Keratinocyte (primary cell): ENCODE measurements at regions not wholly inside any gene's neighbourhood (a gene's known extent, or its start where the extent isn't known, plus 50 kb on each side); places are given as distances from the start of the nearest gene placed in this dataset.
A peak's percentile ranks its signal among the peaks of the same experiment; 100 is the strongest.

Source experiments
- DNase-seq: peaks from one replicate; pipeline ENCODE4 v3.0.0-alpha.2; 2011; ENCODE audit warnings: low read depth, missing footprints, low spot score
- FAIRE-seq: peaks from 2 replicates; lab custom pipeline; 2011; peaks lifted over from hg19 to GRCh38; lab: Jason Lieb, UNC
- H2AFZ ChIP-seq: 2 replicates; pipeline ENCODE4 v1.6.0; 2012; ENCODE audit warnings: low read length, control low read depth, inconsistent platforms; ENCODE audit not compliant: control insufficient read depth
- H3K27ac ChIP-seq: 2 replicates; pipeline ENCODE4 v1.5.1; 2011; ENCODE audit warnings: low read length; ENCODE audit not compliant: control insufficient read depth, insufficient read depth
- H3K27me3 ChIP-seq: 3 replicates; pipeline ENCODE4 v1.6.0; 2011; ENCODE audit warnings: low read length; ENCODE audit not compliant: control insufficient read depth, insufficient read depth; ENCODE audit errors: extremely low read depth
- H3K36me3 ChIP-seq, 2 experiments: 2 replicates in 1 of 2; 3 replicates in 1 of 2; pipeline ENCODE4 v1.5.1; 2011; ENCODE audit warnings: low read length in 2 of 2, mild to moderate bottlenecking in 1 of 2; ENCODE audit not compliant: control insufficient read depth in 2 of 2, insufficient read depth in 2 of 2; ENCODE audit errors: extremely low read depth in 1 of 2
- H3K4me1 ChIP-seq: 3 replicates; pipeline ENCODE4 v1.5.1; 2011; ENCODE audit warnings: low read length; ENCODE audit not compliant: control insufficient read depth, insufficient read depth; ENCODE audit errors: extremely low read depth
- H3K4me2 ChIP-seq: 3 replicates; pipeline ENCODE4 v1.6.0; 2011; ENCODE audit warnings: low read depth, low read length; ENCODE audit not compliant: control insufficient read depth, insufficient read depth; ENCODE audit errors: extremely low read depth
- H3K4me3 ChIP-seq, 3 experiments: fragments of 200-600 bp in 1 of 3; sonication (generic) in 1 of 3; 2 replicates in 2 of 3; 3 replicates in 1 of 3; pipeline ENCODE4 v1.5.1; 2011 to 2016; ENCODE audit warnings: low read length in 3 of 3, mild to moderate bottlenecking in 3 of 3, control low read depth in 2 of 3, inconsistent platforms in 1 of 3, low read depth in 1 of 3, mixed read lengths in 1 of 3, mixed run types in 1 of 3, moderate library complexity in 1 of 3; ENCODE audit not compliant: control insufficient read depth in 2 of 3, insufficient read depth in 2 of 3; ENCODE audit errors: extremely low read depth in 1 of 3
- H3K79me2 ChIP-seq: 2 replicates; pipeline ENCODE4 v1.6.0; 2012; ENCODE audit warnings: low read length; ENCODE audit not compliant: control insufficient read depth, insufficient read depth
- H3K9ac ChIP-seq: 3 replicates; pipeline ENCODE4 v1.6.0; 2011; ENCODE audit warnings: low read length; ENCODE audit not compliant: control insufficient read depth, insufficient read depth; ENCODE audit errors: extremely low read depth
- H3K9me1 ChIP-seq: 3 replicates; pipeline ENCODE4 v1.6.0; 2011; ENCODE audit warnings: low read length; ENCODE audit not compliant: control insufficient read depth, insufficient read depth; ENCODE audit errors: extremely low read depth
- H3K9me3 ChIP-seq: 2 replicates; pipeline ENCODE4 v1.5.1; 2012; ENCODE audit warnings: low read depth, low read length; ENCODE audit not compliant: control insufficient read depth
- H4K20me1 ChIP-seq: 3 replicates; pipeline ENCODE4 v1.6.0; 2011; ENCODE audit warnings: low read length; ENCODE audit not compliant: control insufficient read depth, insufficient read depth; ENCODE audit errors: extremely low read depth
- CTCF ChIP-seq, 3 experiments: IDR thresholded peaks in 1 of 3; conservative IDR thresholded peaks in 1 of 3; optimal IDR thresholded peaks in 1 of 3; 2 replicates in 2 of 3; 3 replicates in 1 of 3; pipeline versions ENCODE3 to v1.5.1; 2011; ENCODE audit warnings: low read length in 3 of 3, mild to moderate bottlenecking in 3 of 3, moderate library complexity in 2 of 3, control low read depth in 1 of 3, inconsistent platforms in 1 of 3; ENCODE audit not compliant: insufficient read depth in 2 of 3; ENCODE audit errors: extremely low read depth in 1 of 3
- EZH2 ChIP-seq: IDR thresholded peaks from one replicate; pipeline ENCODE4 v1.6.1; 2012; ENCODE audit warnings: inconsistent platforms, mild to moderate bottlenecking, low read length, moderate library complexity
- dilution Hi-C: fragments of 300-500 bp; cut with MboI; formaldehyde crosslinking; loops from one replicate; pipeline ENCODE4 v1.7.0; 2020; ENCODE audit warnings: low sequenced_read_pairs; ENCODE audit not compliant: extremely low pct_ligation_motif_present

DNA sequence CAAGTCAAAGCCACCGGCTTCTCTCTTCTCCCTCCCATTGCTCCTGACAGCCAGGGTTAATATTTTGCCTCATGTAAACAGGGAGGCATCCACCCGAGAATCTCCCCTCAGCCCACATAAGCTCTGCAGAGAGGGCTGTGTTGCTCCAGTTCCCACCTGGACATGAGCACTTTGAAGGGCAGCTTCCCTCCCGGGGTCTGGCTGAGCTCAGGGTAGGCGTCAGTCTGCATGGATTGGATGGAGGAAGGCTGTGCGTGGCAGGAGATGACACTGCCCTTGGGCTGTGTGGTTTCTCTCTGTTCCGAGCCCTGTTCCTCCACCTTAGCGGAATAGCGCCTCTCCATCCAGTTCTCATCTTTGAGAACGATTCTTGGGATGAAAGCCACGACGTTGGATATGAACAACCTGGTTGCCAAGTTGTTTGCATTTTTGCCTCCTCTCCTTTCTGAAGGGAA, 53.7 kb upstream of the ETS2 start:
- no peaks in the 10 kb centered on the region for H3K36me3 ChIP-seq
- no peak overlapping the region for H3K27ac ChIP-seq
- no peak overlapping the region for H3K9ac ChIP-seq
- no peak for FAIRE-seq
- H4K20me1 ChIP-seq: no peaks in the 10 kb centered on the region
- no peaks in the 10 kb centered on the region for H3K27me3 ChIP-seq
- no peaks in the 10 kb centered on the region for H3K79me2 ChIP-seq
- H3K4me2 ChIP-seq: no peak overlapping the region
- H3K4me1 ChIP-seq: peaks cover 30% of the 10 kb centered on the region
- DNase-seq: no peak
- no peak overlapping the region for H2AFZ ChIP-seq
- dilution Hi-C loops: no loop called here
- no peaks in the 10 kb centered on the region for H3K9me3 ChIP-seq
- H3K4me3 ChIP-seq: no peak overlapping the region
- H3K9me1 ChIP-seq: no peaks in the 10 kb centered on the region
- no peak for TF ChIP-seq EZH2
- TF ChIP-seq CTCF (optimal IDR thresholded peaks at IDR 0.05 in 1 of 3, IDR thresholded peaks at IDR 0.05 in 1 of 3, conservative IDR thresholded peaks at IDR 0.05 in 1 of 3; ENCODE audit: extremely low read depth in 1 of 3, insufficient read depth in 2 of 3, low read length in 3 of 3): no peak

DNA sequence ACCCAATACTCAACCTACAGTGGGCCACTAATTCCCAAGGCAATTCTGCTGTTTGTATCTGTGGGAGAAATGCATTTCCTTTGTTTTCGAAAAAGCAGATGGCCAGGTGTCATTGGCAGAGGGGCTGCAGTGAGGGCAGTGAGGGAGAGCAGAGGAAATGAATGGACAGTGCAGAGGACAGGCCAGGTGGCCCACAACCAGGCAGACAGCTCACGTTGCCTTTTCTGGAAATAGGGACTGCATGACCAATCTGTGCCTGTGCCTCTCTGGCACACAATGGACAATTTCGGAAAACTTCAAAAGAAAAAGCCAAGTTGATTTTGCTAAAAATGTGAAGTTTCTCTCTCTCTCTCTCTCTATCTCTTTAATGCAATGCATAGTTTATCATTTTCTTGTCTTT, 52.6 kb upstream of the ETS2 start:
- Histone ChIP-seq H3K4me1 (peaks cover 40% of the 10 kb centered on the region), H3K79me2 (no peaks in the 10 kb centered on the region), H3K9me1 (no peaks in the 10 kb centered on the region), H3K4me3 (no peak overlapping the region), H4K20me1 (no peaks in the 10 kb centered on the region), H3K9me3 (no peaks in the 10 kb centered on the region), H3K27me3 (no peaks in the 10 kb centered on the region), H2AFZ (peak overlapping the region; percentile 59), H3K27ac (peak overlapping the region; percentile 59), H3K36me3 (no peaks in the 10 kb centered on the region), H3K9ac (peak overlapping the region; percentile 36), H3K4me2 (peak overlapping the region; percentile 55)
- no peak for TF ChIP-seq CTCF (optimal IDR thresholded peaks at IDR 0.05 in 1 of 3, IDR thresholded peaks at IDR 0.05 in 1 of 3, conservative IDR thresholded peaks at IDR 0.05 in 1 of 3; ENCODE audit: extremely low read depth in 1 of 3, insufficient read depth in 2 of 3, low read length in 3 of 3)
- TF ChIP-seq EZH2: no peak
- dilution Hi-C loops: no loop called here
- FAIRE-seq (no peak), DNase-seq (no peak)
